GM19438 (cell line): ENCODE measurements at regions not wholly inside any gene's neighbourhood (a gene's known extent, or its start where the extent isn't known, plus 50 kb on each side); places are given as distances from the start of the nearest gene placed in this dataset.
"Not testable (repeated sequence)": the region's sequence is repeated elsewhere in the genome, so short reads cannot be mapped to it uniquely, and the experiment has no call there.

Source experiments
- ATAC-seq: cut with Tn5 transposase; IDR thresholded peaks from one replicate; pipeline ENCODE4 v1.9.1; 2021; ENCODE audit warnings: low read depth; ENCODE audit not compliant: unreplicated experiment

GRCh38 chr18:39223283-39223682 lies 1657.7 kb upstream of the CELF4 start:
- no peak for ATAC-seq

- no peak for ATAC-seq
Measured at GRCh38 chr18:39215920-39216319, 1650.3 kb upstream of the CELF4 start.

- ATAC-seq = no peak
Measured at GRCh38 chr18:39211461-39211860, 1645.9 kb upstream of the CELF4 start.

- ATAC-seq = no peak
Measured at GRCh38 chr18:39209173-39209572, 1643.6 kb upstream of the CELF4 start.

GRCh38 chr18:39208729-39209128 lies 1643.1 kb upstream of the CELF4 start:
- no peak for ATAC-seq

GRCh38 chr18:39208190-39208589 lies 1642.6 kb upstream of the CELF4 start:
- no peak for ATAC-seq

GRCh38 chr18:39206398-39207103 lies 1641.0 kb upstream of the CELF4 start:
- not testable (repeated sequence) for ATAC-seq

GRCh38 chr18:39205565-39206195 lies 1640.1 kb upstream of the CELF4 start:
- no peak for ATAC-seq

GRCh38 chr18:39200153-39200552 lies 1634.6 kb upstream of the CELF4 start:
- no peak for ATAC-seq

GRCh38 chr18:39199231-39199855 lies 1633.7 kb upstream of the CELF4 start:
- no peak for ATAC-seq

GRCh38 chr18:39198376-39198775 lies 1632.8 kb upstream of the CELF4 start:
- no peak for ATAC-seq

GRCh38 chr18:39191931-39192330 lies 1626.3 kb upstream of the CELF4 start:
- no peak for ATAC-seq

- ATAC-seq = no peak
Measured at GRCh38 chr18:39191058-39191457, 1625.5 kb upstream of the CELF4 start.

GRCh38 chr18:39190508-39190907 lies 1624.9 kb upstream of the CELF4 start:
- ATAC-seq = no peak

GRCh38 chr18:39188278-39188677 lies 1622.7 kb upstream of the CELF4 start:
- ATAC-seq = no peak

- no peak for ATAC-seq
Measured at GRCh38 chr18:39186008-39186407, 1620.4 kb upstream of the CELF4 start.

- no peak for ATAC-seq
Measured at GRCh38 chr18:39184176-39184575, 1618.6 kb upstream of the CELF4 start.

GRCh38 chr18:39178166-39178565 lies 1612.6 kb upstream of the CELF4 start:
- no peak for ATAC-seq

- ATAC-seq = no peak
Measured at GRCh38 chr18:39172695-39173421, 1607.3 kb upstream of the CELF4 start.

GRCh38 chr18:39168723-39169122 lies 1603.1 kb upstream of the CELF4 start:
- no peak for ATAC-seq

- no peak for ATAC-seq
Measured at GRCh38 chr18:39167990-39168389, 1602.4 kb upstream of the CELF4 start.
